ENCODE measurements at regions not wholly inside any gene's neighbourhood (a gene's known extent, or its start where the extent isn't known, plus 50 kb on each side); places are given as distances from the start of the nearest gene placed in this dataset.

- no peak for DNase-seq
- TF ChIP-seq POLR2A (IDR thresholded peaks at IDR 0.05), result no peak
- TF ChIP-seq CTCF (IDR thresholded peaks at IDR 0.05), result no peak
- Histone ChIP-seq H3K4me3 (no peak overlapping the region), H3K27me3 (no peaks in the 10 kb centered on the region), H3K27ac (no peak overlapping the region), H3K36me3 (no peaks in the 10 kb centered on the region), H3K4me1 (no peaks in the 10 kb centered on the region), H3K9me3 (no peaks in the 10 kb centered on the region)
Observed at GRCh38 chr14:42719391-42719790, 1112.7 kb downstream of the LRFN5 start.

- H3K27me3 ChIP-seq, result no peaks in the 10 kb centered on the region
- no peaks in the 10 kb centered on the region for H3K9me3 ChIP-seq
- H3K27ac ChIP-seq, result no peak overlapping the region
- no peaks in the 10 kb centered on the region for H3K4me1 ChIP-seq
- no peak for DNase-seq
- no peaks in the 10 kb centered on the region for H3K36me3 ChIP-seq
- no peak for TF ChIP-seq CTCF (IDR thresholded peaks at IDR 0.05)
- TF ChIP-seq POLR2A (IDR thresholded peaks at IDR 0.05), result no peak
- no peak overlapping the region for H3K4me3 ChIP-seq
Observed at GRCh38 chr14:42715316-42715715, 1108.6 kb downstream of the LRFN5 start.

DNA sequence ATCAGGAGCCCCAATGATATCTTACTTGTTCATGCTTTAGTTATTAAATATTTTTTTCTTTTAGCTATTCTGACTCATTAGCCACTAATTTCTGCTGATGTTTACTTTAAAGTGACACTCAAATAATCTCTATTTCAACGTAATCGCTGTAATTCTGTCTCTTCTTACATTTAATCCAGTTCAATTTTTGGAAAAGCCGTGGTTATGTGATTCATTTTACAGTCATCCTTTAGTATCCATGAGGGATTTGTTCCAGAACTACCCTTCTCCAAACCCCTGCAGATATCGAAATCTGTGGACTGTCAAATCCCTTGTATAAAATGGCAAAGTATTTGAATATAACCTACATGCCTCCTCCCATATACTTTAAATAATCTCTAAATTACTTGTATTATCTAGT, 1103.4 kb downstream of the LRFN5 start:
- Histone ChIP-seq H3K27me3 (no peaks in the 10 kb centered on the region), H3K36me3 (no peaks in the 10 kb centered on the region), H3K4me1 (no peaks in the 10 kb centered on the region), H3K9me3 (no peaks in the 10 kb centered on the region), H3K4me3 (no peak overlapping the region), H3K27ac (no peak overlapping the region)
- TF ChIP-seq POLR2A (IDR thresholded peaks at IDR 0.05), result no peak
- TF ChIP-seq CTCF (IDR thresholded peaks at IDR 0.05), result no peak
- DNase-seq, result no peak

DNA sequence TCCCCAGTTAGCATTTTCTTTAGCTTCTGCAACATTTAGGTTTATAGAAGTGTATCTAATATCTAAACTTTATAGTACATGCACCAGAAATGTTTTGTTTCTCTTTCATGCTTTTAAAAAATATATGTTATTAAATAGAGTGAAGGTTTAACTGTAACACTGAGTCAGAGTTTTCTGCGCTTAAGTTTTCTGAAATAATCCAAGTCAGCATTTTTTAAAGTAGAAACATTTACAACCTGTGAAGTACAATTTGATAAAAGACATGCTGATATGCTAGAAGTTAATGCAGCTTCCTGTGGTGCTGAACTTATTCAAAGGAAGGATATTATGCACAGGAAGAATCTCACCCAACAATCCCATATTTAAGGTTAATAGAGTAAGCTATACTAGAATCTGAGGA, 1096.8 kb downstream of the LRFN5 start:
- no peak for DNase-seq
- Histone ChIP-seq H3K36me3 (no peaks in the 10 kb centered on the region), H3K4me1 (no peaks in the 10 kb centered on the region), H3K9me3 (no peaks in the 10 kb centered on the region), H3K27me3 (no peaks in the 10 kb centered on the region), H3K27ac (no peak overlapping the region), H3K4me3 (no peak overlapping the region)
- TF ChIP-seq CTCF (IDR thresholded peaks at IDR 0.05), result no peak
- no peak for TF ChIP-seq POLR2A (IDR thresholded peaks at IDR 0.05)

GRCh38 chr14:42687421-42687820, 1080.7 kb downstream of the LRFN5 start:
- no peak for DNase-seq
- Histone ChIP-seq H3K36me3 (no peaks in the 10 kb centered on the region), H3K4me1 (no peaks in the 10 kb centered on the region), H3K4me3 (no peak overlapping the region), H3K9me3 (no peaks in the 10 kb centered on the region), H3K27ac (no peak overlapping the region), H3K27me3 (no peaks in the 10 kb centered on the region)
- TF ChIP-seq CTCF (IDR thresholded peaks at IDR 0.05) (no peak), POLR2A (IDR thresholded peaks at IDR 0.05) (no peak)

- H3K36me3 ChIP-seq, result no peaks in the 10 kb centered on the region
- no peak overlapping the region for H3K4me3 ChIP-seq
- H3K27ac ChIP-seq, result no peak overlapping the region
- DNase-seq, result no peak
- no peaks in the 10 kb centered on the region for H3K27me3 ChIP-seq
- TF ChIP-seq CTCF (IDR thresholded peaks at IDR 0.05) (no peak), POLR2A (IDR thresholded peaks at IDR 0.05) (no peak)
- H3K4me1 ChIP-seq, result no peaks in the 10 kb centered on the region
- no peaks in the 10 kb centered on the region for H3K9me3 ChIP-seq
Observed at GRCh38 chr14:42683707-42684106, 1077.0 kb downstream of the LRFN5 start.
